GM18858 (cell line): ENCODE measurements at regions not wholly inside any gene's neighbourhood (a gene's known extent, or its start where the extent isn't known, plus 50 kb on each side); places are given as distances from the start of the nearest gene placed in this dataset.

ENCODE experiments used
- ATAC-seq: cut with Tn5 transposase; IDR thresholded peaks from one replicate; pipeline ENCODE4 v1.9.1; 2021; ENCODE audit not compliant: unreplicated experiment

DNA sequence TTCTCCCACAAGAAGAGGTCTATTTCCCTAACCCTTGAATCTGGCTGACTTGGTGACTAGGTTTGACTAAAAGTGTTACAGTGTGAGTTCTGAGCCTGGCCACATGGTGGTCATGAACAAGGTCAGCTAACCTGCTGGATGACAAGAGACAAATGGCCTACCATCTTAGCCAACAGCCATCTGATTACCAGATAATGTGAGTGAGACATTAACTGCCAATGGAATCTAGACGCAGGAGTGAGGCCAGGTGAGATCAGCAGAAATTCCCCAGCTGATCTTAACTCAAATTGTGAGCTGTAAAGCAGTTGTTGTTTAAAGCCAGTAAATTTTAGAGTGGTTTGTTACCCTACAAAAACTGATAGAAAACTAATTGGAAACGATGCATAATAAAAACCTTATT, 320.0 kb downstream of the BRINP2 start:
- no peak for ATAC-seq

DNA sequence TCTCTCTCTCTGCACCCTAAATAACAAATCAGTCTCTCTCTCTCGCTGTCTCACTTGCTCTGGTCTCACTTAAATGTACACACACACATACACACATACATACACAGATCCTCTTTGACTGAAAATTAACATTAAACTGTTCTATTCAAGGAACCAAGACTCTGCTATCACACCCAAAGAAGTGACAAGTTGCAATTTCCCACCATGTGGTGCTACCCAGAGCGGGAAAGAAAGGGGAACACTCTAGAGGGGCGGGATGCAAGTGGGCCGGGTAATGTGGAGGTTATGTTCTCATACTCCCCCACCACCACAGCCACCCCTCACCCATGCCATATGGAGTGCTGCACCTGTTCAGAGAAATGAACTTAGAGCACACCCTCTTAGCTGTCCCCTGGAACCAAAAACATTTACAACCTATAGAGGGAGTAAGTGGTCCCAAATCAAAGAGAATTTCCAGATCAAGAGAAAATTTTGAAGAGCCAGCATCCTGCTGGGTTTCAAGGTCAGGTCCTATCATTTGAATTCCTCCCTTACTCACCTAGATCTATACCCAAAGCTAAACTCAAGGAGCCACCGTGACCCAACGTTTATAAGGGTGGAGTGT, 319.4 kb downstream of the BRINP2 start:
- no peak for ATAC-seq

DNA sequence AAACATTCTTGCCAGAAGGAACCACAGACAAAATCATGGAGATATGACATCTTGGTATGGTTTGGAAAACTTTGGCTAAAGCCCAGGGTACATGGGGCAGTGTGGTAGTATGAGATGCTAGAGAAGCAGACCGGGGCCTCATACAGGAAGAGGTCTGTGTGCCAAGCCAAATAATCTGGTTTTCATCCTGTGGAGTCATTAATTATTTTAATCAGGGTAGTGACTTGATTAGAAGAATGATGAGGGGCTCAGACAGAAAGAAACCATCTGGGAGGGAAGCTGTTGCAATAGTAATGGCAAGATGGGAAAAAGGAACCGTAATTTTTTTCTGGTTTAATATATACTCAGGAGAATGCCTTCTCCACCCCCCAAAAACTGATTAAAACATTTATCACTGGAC, 318.0 kb downstream of the BRINP2 start:
- ATAC-seq: no peak

DNA sequence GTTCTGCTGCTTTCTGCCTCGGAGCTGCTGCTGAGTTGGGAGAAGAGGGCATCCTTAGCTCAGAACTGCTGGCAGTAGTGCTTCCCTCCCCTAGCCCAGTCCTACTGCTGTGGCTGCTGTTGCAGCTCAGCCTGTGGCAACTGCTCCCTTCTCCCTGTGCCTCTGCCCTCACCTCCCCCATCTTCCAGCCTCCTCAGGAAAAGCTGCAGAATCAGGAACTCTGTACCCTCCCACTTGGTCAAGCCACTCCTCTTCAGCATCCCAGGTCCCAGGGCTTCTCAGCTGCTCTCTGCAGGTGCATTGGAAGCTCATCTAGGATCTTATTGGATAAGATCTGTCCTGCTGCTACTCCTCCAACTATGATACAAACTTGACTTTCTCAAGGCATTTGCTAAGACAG, 316.7 kb downstream of the BRINP2 start:
- ATAC-seq: no peak

DNA sequence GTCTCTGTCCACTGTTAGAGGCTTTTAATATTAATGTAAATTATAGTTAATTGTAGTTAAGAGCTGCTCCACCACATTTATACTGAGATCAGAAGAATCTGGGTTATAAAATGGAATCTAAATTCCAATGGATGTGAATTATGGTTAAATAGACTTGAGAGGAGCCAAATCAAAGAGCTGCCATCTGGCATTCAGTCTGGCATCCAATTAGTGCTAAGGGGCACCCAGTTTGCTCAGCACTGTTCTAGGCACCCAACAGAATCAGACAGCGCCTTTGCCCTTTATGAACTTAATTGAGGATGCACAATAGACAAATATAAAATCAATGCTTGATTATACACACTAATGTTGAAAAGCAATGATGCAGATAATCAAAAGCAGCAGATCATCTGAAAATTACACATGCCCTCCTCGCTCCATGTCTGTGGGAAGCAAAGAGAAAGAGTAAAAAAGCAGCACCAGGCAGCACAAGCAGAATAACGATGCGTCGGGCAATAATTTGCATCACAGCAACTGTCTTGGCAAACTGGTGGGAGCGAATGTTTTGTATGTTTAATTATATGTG, 310.1 kb downstream of the BRINP2 start:
- no peak for ATAC-seq

DNA sequence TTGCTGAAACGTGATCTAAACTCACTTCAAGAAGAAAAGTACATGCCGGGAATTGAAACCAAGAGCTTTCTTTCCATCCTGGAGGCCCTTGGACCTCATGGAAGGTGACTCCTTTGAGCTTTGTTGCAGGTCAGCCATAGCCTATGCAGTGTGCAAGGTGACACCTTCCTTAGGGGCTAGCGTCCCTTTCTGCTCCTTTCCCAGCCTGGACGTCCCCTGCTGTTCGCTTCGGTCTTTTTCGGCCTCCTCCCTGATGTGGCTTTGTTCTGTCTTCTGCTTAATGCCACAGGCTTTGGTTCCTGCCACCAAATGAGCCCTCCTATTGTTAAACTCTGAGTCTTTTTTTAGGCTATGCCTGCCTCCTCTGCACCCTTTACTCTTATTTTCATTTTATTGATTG, 308.8 kb downstream of the BRINP2 start:
- ATAC-seq: no peak

DNA sequence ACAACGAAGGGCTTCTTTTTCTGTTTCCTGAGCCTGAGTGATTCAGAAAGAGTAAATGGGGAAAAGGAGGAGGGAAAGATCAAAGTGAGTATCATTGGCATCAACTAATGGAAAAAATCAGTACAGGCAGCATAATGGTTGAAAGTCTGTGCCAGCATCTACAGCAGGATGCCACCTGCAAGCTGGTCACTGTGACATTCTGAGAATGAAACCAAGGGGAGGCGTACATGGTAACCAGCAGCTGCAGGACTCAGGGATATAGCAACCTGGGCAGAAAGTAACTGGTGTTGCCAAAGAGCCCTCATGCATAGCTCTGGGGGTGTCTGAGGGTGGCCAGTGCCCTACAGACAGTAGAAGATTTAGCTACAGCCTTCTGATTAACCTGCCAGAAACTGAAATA, 305.9 kb downstream of the BRINP2 start:
- no peak for ATAC-seq

DNA sequence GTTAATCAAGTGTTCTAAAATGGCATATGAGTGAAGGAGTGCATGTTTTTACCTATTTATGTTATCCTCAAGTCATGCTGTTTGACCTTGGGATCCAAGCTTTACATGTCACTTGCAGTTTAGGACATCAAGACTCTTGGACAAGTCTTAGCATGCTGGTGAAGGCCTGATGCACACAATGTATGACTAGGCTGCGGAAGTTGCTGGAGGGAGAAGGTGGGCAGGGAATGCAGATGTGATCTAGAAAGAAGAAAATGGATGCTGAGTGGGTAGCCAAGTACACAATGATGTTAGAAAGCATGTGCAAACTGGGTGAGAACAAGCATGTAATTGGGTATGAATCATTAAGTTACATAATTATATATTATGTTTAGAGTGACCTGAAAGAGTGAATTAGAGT, 301.8 kb downstream of the BRINP2 start:
- no peak for ATAC-seq

DNA sequence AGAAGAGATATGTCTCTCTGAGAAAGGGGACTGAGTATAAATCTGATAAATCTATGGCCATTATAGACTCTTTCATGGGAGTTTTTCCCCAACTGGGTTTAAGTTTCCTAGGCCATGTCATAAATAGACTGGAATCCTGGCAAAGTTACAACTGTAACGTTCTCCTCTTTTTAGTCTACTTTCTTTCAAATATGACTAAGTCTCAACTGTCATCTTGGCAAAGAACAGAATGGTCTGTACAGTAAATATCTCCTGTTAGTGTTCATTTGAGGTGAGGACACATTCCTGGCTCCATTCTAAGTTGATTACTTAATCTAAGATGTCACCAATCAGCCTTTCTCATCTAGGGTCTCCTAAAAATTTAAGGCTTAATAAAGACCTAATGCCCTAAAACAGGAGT, 300.5 kb downstream of the BRINP2 start:
- no peak for ATAC-seq

DNA sequence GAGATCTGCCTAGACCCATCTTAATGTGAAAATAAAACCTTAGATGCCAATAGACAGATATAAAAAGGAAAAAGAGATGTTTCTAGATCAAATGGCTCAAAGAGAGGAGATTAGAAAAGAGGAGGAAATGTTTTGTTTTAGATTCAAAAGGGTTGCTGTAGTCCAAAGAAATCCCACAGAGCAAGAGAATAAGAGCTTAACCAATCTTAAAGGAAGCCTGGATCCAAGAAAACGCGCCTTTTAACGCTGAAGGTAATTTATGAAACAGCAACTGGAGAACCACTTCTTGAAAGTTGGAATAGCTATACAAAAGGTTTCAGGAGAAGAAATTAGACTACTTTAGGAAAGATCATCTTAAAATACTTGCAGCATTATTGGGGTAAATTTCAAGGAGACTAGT, 298.8 kb downstream of the BRINP2 start:
- ATAC-seq: no peak

DNA sequence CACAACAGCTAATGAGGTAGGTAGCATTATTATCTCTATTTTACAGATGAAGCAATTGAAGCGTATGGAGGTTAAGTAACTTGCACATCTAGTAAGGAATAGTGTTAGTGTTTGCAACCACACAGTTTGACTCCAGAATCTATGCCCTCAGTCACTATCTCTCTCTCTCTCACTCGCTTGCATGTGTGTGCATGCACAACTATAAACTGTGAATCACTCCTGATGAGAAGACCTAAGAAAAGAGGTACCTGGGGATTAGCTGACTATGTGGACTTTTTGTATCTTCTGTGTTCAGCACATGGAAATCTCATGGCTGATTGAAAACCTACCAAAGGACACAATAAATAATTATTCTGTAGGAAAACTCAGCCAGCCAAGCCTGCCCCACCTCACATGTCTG, 295.5 kb downstream of the BRINP2 start:
- no peak for ATAC-seq

DNA sequence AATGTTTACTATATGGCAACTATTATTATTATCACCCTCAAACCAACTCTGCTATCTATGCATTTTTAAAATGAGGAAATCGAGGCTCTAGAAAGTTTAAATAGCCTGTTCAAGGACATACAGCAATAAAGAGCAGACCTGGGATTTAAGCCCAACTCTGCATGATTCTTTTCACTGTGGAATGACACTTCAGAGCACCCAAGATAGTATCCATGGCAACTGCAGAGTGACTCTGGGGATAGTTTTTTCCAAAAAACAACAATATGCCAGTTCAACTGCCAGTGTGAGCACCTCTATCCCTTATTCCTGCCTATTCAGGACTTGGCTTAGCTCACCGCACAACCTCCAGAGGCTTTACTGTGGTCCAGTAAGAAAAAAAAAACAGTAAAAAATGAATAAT, 293.9 kb downstream of the BRINP2 start:
- ATAC-seq: no peak

DNA sequence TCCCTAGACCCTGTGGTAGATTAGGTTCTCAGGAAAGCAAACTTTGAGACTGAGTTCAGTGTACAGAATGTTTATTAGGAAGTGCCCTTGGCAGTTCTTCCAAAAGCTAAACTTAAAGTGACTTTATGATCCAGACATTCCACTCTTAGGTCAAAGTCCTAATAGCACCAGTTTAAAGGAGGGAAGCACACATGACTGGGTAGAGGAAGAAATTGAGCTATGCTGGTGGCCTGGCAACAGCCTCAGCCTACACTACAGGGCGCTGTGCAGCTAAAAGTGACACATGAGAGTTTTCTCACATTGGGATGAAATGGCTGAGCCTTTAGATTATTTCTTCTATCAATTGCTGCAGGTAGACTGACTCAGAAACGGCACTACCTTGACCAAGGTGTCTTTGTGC, 280.4 kb downstream of the BRINP2 start:
- no peak for ATAC-seq

DNA sequence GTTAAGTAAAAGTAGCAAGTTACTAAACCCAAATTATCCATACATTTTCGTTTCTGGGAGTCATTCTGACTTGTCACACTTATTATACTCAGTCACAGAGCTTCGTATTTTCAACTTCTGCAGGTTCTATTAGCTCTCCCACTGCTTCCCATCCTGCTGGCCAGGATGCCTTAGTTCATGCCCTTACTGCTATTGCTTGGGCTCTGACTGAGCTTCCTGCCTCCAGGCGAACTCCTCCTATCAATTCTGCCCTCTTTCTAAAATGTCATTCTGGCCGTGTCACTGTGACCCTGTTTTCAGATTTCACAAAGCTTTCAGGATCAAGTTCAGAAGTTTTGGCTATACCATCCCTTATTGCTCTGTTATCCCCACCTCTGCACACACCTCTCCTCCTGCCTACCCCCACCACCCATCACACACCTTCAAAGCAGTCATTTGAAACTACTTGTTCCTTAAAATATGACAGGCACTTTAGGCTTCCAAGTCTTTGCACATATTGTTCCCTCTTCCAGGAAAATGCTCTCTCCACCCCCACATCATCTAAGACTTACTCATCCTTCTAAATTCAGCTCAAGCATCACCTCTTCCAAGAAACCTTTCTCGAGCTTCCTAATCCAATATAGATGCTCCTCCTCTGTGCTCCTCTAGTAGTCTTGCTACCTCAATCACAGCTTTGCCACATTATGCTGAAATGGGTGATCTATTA, 278.0 kb downstream of the BRINP2 start:
- ATAC-seq: no peak

DNA sequence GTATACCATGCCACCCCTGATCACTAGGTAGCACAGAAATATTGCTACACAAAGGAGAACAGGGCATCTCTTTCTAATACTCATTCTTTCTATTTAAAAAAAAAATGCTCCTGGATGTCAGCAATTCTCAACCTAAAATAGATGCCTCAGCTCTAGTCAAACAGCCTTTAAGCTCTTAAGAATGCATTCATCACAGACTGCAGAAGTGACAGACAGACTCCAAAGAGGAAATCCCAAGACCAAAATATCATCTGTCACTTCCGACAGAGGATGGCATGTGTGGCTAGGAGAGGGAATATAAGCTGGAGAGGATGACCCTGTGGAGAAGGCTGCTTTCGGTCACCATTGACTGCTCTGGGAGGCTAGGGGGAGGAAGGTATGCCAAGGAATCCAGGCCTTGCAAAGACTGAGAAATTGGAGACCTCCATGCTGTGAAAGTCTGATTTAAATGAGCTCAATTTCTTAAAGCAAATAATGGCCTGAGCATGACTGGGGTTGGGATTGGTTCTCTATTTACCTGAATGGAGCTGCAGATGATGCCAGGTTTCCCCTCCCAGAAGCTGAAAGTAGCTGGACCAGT, 277.4 kb downstream of the BRINP2 start:
- ATAC-seq: no peak

DNA sequence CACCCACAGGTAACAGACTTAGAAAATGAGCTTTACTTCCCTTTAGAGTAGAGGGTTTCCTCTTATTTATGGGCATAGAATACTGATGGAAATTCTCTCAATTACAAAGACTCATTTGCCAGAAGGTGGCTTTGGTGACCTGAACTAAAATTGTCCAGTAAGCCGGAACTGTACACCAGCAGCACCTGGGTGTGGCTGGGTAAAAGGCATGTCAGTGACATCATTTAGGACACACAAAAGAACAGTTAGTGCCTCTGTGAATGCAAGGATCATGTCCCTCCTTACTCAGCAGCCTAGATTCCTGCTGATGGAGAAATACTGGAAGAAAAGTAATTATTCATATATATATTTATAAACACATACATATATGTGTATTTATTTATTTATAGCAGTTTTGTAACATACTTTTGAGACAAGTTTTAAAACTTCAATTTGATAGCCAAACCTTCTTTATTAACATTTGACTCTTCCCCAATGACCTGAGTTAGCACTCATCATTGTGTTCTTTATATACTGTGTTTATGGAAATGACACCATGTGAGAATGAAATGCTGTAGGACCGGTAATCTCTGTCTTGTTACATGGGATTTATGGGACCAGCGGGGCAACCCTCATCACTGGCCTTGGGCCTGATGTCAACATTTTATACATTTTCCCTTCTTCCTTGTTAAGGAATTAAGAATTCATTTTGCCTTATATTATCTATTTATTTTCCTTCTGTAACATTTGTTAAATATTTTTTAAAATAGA, 274.4 kb downstream of the BRINP2 start:
- ATAC-seq: no peak

DNA sequence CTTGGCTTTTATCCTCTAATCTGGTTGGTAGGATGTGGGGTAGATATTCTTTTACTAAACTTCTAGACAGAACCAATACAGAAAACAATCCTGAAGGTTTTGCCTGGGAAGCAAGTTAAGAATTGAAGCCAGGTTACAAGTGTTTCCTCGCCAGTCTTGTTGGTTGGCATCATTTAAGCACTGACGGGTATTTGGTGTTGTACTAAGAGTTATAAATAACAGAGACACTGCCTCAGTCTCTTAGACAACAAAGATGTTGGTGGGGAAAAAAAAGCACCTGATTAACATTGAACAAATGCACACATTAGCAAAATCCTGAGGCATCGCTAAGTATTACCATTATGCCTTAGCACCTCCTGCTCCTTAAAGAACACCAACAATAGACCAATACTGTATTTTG, 272.2 kb downstream of the BRINP2 start:
- ATAC-seq: no peak

DNA sequence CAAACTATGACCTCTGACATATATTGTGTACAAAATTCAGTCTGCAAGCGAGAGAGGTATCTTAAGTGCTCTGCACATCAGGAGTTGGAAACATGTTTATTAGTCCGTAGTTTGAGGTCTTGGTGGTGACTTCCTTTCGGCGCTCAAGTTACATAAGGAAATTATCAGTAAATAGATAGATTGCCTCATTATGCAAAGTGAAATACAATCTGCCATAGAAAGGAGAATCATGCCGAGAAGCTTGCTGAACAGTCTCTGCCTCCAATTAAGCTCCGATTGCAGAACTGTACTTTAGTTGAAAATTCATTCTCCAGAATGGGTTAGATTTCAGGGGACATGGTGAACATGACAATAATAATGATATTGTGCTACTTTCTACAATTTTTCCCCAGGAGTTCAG, 271.8 kb downstream of the BRINP2 start:
- ATAC-seq: no peak

DNA sequence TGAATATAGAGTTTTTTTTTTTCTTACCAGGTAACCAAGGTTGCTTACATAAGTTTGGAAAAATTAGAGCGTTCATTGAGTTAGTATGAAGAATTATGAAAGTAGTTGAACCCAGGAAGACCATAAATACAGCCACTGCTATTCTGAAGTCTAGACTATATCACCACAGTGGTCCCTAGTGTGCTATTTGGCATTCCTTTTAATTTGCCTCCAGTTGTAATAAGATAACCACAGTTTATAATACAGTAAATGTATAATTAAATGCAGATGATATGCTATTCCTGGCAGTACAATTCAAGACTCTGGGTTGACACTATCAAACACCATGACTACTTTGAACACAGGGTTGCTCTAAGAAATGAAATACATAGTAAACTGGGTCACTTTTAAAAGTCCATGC, 270.5 kb downstream of the BRINP2 start:
- no peak for ATAC-seq

DNA sequence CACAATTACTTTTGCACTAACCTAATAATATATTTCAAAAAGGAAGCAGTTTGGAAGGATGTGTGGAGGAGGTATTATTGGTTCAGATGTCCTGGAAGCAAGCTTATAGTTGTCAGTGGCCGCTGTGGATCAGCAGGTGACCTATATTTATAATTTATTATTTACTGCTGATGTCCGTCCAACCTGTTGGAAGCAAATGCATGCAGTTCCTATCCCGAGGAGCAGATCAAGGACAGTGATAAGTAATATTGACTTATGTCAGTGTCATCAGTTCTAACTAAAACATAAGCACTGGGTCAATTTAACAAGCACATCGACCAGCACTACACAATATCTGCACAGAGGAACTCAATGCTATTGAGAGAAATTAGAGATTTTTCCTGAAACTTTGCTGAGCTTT, 270.1 kb downstream of the BRINP2 start:
- ATAC-seq: no peak

DNA sequence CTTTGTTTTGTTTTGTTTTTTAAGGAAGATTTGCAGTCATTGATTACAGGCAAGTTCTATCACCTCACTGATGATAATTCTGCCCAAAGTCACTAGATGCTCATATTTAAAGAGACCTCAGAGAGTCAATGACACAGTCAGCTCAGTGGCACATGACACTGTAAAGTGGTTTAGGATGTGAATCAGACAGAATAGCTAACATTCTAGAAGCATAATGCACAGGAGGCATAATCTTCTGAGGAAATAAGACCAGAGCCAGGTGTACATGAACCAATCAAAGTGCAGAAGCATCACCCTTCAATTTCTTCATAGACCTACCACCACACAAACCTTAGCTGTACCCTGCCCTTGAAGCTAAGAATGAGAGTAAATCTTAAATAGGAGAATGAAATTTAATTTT, 268.5 kb downstream of the BRINP2 start:
- no peak for ATAC-seq

DNA sequence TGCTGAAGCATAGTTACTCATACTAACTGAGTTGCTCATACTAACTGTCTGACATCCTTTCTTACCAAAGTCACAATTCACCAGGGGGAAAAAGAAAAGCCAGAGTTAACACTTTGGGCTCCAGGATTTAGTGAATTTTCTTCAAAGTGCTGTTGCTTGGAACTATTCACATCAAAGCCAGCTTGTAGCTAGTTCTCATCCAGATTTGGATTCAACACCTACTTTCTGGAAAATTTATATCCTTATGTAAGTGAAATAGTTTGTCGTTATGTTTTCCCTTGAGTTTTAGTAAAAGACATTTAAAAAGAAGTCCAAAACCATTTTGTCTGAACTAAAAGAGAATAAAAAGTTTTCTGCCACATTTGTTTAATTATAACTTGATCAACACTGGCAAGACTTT, 264.6 kb downstream of the BRINP2 start:
- no peak for ATAC-seq
